HG03460 (cell line): ENCODE measurements at regions not wholly inside any gene's neighbourhood (a gene's known extent, or its start where the extent isn't known, plus 50 kb on each side); places are given as distances from the start of the nearest gene placed in this dataset.

Experiments
- ATAC-seq: cut with Tn5 transposase; IDR thresholded peaks from one replicate; pipeline ENCODE4 v1.9.1; 2021; ENCODE audit not compliant: unreplicated experiment

DNA sequence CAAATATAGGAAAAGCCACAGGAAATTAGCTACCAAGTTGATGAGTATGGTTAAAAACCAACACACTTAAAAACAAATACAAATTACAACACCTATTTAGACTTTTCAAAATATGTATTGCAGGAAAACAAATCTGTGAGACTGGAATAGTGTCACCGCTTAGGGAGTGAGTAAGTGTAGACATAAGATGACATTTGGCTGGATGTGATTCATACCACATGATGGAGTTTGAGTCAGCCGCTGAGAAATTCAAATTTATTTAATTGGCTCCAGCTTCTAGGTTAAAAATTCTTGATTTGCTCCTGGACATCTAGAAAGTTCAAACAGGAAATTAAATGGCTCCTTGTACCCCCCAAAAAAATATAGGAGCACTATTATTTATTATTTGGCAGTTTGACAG, 531.7 kb downstream of the SLITRK1 start:
- no peak for ATAC-seq

DNA sequence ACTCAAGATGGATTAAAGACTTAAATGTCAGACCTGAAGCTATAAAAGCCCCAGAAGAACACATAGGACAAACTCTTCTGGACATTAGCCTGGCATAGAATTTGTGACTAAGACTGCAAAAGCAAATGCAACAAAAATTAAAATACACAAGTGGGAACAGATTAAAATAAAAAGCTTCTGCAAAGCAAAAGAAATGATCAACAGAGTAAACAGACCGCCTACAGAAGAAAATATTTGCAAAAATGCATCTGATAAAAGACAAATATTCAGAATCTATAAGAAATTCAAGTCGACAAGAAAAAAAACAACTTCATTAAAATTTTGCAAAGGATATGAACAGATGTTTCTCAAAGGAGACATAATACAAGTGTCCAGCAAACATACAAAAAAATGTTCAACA, 537.8 kb downstream of the SLITRK1 start:
- ATAC-seq: no peak

DNA sequence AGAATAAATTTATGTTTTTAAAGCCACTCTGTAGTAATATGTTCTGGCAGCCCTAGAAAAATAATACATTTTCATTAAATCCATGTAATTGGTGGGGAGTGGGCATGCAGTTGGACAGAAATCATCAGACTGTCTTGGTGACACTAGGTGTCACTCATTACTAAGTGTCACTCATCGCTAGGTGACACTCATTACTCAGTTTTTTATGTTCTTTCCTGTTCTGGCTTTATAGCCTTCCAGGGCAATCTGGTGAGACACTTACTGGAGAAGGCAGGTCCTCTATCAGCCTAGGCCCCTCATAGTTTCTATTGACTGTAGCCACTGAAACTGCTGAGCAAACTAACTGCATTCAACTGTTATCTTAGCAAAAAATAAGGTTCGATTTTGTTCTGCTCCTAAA, 542.1 kb downstream of the SLITRK1 start:
- no peak for ATAC-seq

- no peak for ATAC-seq
Observed at GRCh38 chr13:83333614-83334388, 548.5 kb downstream of the SLITRK1 start.

GRCh38 chr13:83332751-83333150, 549.5 kb downstream of the SLITRK1 start:
- no peak for ATAC-seq

DNA sequence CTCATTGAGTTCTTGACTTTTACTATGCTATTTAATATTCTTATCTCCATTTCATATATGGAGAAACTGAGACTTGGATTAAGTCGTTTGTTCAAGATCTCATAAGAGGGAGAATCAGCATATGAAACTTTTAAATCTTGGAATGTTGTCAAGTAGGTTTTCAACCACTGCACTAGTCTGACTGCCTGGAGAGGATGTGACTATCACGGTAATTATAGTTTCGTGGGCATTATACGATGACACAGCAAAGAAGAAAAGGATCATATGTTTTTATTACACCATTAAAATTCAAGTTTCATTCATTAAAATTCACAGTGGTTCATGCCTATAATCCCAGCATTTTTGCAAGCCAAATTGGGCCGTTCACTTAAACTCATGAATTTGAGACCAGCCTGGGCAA, 555.2 kb downstream of the SLITRK1 start:
- ATAC-seq: no peak

- ATAC-seq: no peak
Observed at GRCh38 chr13:83325125-83325853, 557.0 kb downstream of the SLITRK1 start.

DNA sequence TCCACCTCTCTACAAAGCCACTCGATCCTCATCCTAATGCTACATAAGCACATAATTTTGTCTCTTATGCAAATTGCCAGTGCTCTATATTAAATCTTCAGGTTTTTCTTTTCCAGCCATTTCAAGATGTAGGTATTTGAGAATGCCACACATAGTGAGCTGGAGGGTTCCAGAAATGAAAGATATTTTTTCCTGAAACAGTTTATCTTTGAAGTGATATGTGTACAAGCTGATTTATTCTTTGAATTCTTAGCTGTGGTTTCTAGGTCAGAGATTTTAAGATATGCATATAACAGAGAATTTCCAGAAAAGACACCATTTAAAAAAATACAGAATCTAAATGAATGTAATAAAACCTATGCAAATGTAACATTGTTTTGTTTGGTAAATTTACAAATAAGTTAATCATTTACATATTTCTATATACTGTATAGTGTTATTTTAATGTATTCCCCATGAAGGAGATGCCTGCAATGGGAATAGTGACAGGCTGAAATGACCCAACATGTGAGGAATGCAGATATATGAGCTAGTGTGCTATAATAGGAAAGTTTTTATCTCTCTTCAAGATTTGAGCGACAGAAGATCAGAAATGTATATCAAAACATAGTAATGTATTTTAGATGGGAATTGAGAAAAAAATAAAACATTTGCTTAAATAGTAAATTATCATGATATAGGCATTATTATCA, 570.2 kb downstream of the SLITRK1 start:
- no peak for ATAC-seq

DNA sequence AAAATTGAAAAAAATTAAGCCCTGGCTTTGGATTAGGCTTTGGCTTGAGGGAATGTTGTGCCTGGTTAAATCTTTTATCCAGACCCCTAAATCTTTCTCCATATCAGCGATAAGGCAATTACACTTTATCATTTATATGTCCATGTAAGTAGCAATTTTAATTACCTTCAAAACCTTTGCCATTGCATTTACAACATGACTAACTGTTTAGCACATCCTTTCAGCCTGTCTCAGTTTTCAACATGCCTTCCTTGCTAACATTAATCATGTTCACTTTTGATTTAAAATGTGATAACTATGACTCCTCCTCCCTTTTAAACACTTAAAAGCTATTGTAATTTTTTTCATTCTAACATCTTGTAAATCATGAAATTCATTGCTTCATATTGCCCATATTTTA, 583.7 kb downstream of the SLITRK1 start:
- ATAC-seq: no peak

DNA sequence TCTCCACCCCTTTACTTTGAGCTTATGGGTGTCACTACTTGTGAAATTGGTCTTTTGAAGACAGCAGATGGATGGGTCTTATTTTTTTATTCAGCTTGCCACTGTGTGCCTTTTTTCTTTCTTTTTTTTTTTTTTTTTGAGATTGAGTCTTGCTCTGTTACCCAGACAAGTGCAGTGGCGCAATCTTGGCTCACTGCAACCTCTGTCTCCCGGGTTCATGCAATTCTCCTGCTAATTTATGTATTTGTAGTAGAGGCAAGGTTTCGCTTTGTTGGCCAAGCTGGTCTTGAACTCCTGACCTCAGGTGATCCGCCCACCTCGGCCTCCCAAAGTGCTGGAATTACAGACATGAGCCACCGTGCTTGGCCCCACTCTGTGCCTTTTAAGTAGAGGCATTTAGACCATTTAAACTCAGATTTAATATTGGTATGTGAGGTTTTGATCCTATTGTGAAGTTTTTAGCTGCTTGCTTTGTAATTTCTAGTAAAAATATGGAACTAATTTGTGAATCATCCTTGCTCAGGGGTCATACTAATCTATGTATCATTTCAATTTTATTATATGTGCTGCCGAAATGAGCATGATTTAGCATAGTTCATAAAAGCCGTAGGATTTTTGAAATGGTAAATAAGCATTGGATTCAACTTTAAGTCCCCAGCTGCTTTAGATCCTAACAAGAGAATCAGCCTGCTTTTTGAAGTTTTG, 584.5 kb downstream of the SLITRK1 start:
- no peak for ATAC-seq

- ATAC-seq: no peak
Observed at GRCh38 chr13:83295686-83296085, 586.6 kb downstream of the SLITRK1 start.

DNA sequence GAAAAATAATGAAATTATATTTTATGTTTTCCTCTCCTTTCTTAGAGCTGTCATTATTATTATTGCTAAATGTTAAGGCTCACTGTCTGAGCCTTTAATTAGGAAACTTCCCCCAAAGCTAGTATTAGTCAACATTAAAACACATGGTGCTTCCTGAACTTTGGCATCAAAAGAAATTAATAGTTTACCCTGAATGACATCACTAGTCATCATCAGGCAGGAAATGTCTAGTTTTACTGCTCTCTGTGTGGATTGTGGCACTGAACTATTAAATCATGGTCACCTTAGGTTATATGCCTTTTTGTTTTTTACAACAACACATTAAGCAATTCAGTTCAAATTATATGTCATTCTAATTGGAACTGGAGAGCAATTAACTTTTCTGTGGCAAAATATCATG, 595.5 kb downstream of the SLITRK1 start:
- ATAC-seq: no peak

GRCh38 chr13:83281654-83282053, 600.6 kb downstream of the SLITRK1 start:
- no peak for ATAC-seq

DNA sequence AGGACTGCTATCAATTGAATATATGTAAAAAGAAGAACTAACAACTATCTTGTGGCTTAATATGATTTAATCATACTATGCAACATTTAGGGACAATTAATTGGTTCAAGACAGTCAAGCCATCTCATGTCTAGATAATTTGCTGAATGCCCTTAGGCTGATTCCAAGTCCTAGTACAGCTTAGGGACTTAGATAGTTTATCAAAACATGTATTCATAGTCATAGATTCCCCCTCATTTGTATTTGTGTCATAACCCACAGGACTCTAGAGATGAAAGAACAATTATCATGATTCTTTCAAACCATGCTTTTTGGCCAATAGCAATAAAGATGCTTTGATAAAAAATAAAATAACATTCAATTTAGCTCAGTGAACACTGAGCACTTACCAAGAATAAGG, 607.6 kb downstream of the SLITRK1 start:
- no peak for ATAC-seq

GRCh38 chr13:83272652-83273240, 609.5 kb downstream of the SLITRK1 start:
- ATAC-seq: no peak

DNA sequence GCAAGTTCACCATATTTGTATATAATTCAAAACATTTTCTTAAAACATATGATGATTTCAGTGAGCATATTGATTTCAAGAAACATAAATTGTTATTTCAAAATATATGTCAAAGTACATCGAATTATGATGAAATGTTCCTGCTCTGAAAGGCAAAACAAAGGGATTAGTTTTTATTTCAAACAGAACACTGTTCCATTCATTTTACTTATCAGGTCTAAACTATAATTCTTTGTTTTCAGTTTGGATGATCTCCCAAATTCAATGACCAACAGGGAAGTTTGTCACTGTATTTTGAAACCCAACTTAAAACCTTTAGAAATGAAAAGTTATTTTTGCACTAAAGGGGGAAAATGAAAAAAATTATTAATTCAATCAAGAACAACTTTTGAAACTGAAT, 610.2 kb downstream of the SLITRK1 start:
- no peak for ATAC-seq

- ATAC-seq: no peak
Observed at GRCh38 chr13:83265279-83265678, 617.0 kb downstream of the SLITRK1 start.

GRCh38 chr13:83248751-83249150, 633.5 kb downstream of the SLITRK1 start:
- no peak for ATAC-seq

DNA sequence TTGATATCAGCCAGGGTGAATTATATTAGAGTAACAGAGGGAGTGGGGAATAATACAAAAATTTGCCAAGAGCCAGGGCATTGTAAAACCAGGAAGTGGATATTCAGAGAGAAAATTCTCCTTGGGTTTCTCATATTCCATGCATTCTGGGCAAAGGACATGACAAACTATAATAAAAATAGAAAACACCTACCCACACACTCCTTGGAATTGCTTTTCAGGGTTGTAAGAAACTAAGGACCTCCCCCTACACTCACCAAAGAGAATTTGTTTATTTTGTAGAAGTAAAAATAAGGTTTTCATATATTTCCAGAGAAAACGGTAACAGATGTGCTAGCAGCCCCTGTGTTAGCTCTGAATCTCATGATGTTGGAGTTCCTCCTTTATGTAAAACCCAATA, 649.6 kb downstream of the SLITRK1 start:
- ATAC-seq: no peak

- ATAC-seq: no peak
Observed at GRCh38 chr13:83229574-83230305, 652.5 kb downstream of the SLITRK1 start.
